Ishikawa (cell line): ENCODE measurements at regions not wholly inside any gene's neighbourhood (a gene's known extent, or its start where the extent isn't known, plus 50 kb on each side); places are given as distances from the start of the nearest gene placed in this dataset.

Experiments
- CEBPB ChIP-seq: IDR thresholded peaks from 2 replicates; pipeline ENCODE4 v1.6.1; 2012
- CREB1 ChIP-seq: IDR thresholded peaks from 2 replicates; pipeline ENCODE4 v1.6.1; 2012; ENCODE audit warnings: low read depth
- EGR1 ChIP-seq: IDR thresholded peaks from 2 replicates; pipeline ENCODE4 v1.6.1; 2012
- EP300 ChIP-seq: IDR thresholded peaks from 2 replicates; pipeline ENCODE4 v1.6.1; 2012; ENCODE audit warnings: borderline replicate concordance
- FOXM1 ChIP-seq: IDR thresholded peaks from 2 replicates; pipeline ENCODE4 v1.6.1; 2012; ENCODE audit warnings: low read depth, borderline replicate concordance
- NFIC ChIP-seq: IDR thresholded peaks from 2 replicates; pipeline ENCODE4 v1.6.1; 2012
- RAD21 ChIP-seq: IDR thresholded peaks from 2 replicates; pipeline ENCODE4 v1.6.1; 2012; ENCODE audit warnings: low read depth
- TAF1 ChIP-seq: IDR thresholded peaks from 2 replicates; pipeline ENCODE4 v1.6.1; 2012; ENCODE audit warnings: low read depth, mild to moderate bottlenecking
- TCF12 ChIP-seq: IDR thresholded peaks from 2 replicates; pipeline ENCODE4 v1.6.1; 2012; ENCODE audit warnings: low read depth
- TEAD4 ChIP-seq: IDR thresholded peaks from 2 replicates; pipeline ENCODE4 v1.6.1; 2012
- YY1 ChIP-seq: IDR thresholded peaks from 2 replicates; pipeline ENCODE4 v1.6.1; 2012; ENCODE audit warnings: low read depth
- ZBTB7A ChIP-seq: IDR thresholded peaks from 2 replicates; pipeline ENCODE4 v1.6.1; 2012; ENCODE audit warnings: low read depth
- TF ChIP-seq, protein P1 (sequence below): IDR thresholded peaks from 2 replicates; pipeline ENCODE4 v1.6.1; 2012
- TF ChIP-seq, protein P2 (sequence below): IDR thresholded peaks from 2 replicates; pipeline ENCODE4 v1.6.1; 2012; ENCODE audit warnings: low read depth, mild to moderate bottlenecking
- TF ChIP-seq, protein P3 (sequence below): IDR thresholded peaks from 2 replicates; pipeline ENCODE4 v1.6.1; 2012

DNA sequence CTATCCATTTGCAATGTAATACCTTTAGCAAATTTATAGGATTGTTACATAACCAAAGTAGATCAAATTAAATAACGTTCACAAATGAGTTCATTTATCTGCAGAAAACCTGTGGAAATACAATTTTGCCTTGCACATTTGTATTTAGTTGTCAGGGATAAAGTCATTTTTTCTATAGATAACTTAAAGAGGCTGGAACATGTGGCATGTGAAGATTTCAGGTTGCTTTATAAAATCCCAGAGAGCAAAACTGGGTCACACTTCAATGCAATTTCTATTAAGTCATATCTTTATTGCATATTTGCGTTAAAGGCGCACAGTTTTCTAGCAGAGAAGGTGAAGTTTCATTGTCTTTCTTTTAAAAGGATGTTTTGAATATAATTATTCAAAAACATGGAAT, 342.4 kb downstream of the USP25 start:
- no peak for TF ChIP-seq TAF1
- TF ChIP-seq EP300: no peak
- TF ChIP-seq FOXM1: no peak
- TF ChIP-seq, protein P1, sequence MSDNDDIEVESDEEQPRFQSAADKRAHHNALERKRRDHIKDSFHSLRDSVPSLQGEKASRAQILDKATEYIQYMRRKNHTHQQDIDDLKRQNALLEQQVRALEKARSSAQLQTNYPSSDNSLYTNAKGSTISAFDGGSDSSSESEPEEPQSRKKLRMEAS: no peak
- no peak for TF ChIP-seq CEBPB
- TF ChIP-seq CREB1: no peak
- TF ChIP-seq, protein P2, sequence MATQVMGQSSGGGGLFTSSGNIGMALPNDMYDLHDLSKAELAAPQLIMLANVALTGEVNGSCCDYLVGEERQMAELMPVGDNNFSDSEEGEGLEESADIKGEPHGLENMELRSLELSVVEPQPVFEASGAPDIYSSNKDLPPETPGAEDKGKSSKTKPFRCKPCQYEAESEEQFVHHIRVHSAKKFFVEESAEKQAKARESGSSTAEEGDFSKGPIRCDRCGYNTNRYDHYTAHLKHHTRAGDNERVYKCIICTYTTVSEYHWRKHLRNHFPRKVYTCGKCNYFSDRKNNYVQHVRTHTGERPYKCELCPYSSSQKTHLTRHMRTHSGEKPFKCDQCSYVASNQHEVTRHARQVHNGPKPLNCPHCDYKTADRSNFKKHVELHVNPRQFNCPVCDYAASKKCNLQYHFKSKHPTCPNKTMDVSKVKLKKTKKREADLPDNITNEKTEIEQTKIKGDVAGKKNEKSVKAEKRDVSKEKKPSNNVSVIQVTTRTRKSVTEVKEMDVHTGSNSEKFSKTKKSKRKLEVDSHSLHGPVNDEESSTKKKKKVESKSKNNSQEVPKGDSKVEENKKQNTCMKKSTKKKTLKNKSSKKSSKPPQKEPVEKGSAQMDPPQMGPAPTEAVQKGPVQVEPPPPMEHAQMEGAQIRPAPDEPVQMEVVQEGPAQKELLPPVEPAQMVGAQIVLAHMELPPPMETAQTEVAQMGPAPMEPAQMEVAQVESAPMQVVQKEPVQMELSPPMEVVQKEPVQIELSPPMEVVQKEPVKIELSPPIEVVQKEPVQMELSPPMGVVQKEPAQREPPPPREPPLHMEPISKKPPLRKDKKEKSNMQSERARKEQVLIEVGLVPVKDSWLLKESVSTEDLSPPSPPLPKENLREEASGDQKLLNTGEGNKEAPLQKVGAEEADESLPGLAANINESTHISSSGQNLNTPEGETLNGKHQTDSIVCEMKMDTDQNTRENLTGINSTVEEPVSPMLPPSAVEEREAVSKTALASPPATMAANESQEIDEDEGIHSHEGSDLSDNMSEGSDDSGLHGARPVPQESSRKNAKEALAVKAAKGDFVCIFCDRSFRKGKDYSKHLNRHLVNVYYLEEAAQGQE: no peak
- TF ChIP-seq NFIC: no peak
- TF ChIP-seq TEAD4: no peak
- no peak for TF ChIP-seq RAD21
- no peak for TF ChIP-seq ZBTB7A
- TF ChIP-seq TCF12: no peak
- TF ChIP-seq, protein P3, sequence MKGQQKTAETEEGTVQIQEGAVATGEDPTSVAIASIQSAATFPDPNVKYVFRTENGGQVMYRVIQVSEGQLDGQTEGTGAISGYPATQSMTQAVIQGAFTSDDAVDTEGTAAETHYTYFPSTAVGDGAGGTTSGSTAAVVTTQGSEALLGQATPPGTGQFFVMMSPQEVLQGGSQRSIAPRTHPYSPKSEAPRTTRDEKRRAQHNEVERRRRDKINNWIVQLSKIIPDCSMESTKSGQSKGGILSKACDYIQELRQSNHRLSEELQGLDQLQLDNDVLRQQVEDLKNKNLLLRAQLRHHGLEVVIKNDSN: no peak
- TF ChIP-seq EGR1: no peak

DNA sequence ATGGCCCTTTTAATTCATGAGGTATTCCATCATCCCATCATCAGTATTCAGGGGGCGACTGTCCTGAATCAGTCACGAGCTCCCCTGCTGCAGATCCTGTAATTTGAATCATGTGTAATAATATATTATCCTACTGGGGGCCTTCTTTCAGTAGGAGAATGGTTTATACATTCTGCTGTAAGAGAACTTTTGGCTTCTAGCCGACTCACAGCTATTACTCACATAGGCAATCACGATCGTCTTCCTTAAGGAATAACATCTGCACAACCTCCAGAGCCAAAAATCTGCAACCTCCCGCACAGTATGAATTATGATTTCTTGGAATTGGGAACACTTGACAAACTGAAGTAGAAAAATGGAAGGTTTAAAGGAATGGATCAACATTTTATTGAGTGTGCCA, 343.0 kb downstream of the USP25 start:
- TF ChIP-seq CEBPB (no peak), TAF1 (no peak), NFIC (no peak), EP300 (no peak), RAD21 (no peak)
- TF ChIP-seq, protein P2: no peak

DNA sequence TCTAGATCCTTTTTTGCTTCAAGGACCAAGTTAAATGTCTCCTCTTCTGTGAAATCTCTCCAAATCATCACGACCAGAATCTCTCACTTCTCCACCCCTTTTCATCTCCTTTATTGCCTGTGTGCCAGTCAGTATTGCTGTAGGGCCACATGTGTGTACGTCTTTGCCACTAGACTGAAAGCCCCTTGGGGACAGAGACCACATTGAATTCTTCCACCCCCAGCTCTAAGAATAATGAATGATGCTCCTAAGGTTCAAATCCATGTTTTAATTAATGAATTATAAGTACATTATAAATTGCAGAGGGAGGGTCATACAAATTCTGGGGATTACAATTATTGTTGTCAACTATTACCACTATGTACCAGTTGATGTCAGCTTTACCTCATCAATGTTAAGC, 343.8 kb downstream of the USP25 start:
- TF ChIP-seq EP300 (no peak), TCF12 (no peak), FOXM1 (no peak), CEBPB (no peak), RAD21 (0 out of 2 replicates have a peak, but pooled peaks have one; percentile 9), NFIC (no peak), TEAD4 (no peak)
- TF ChIP-seq, protein P3: no peak

DNA sequence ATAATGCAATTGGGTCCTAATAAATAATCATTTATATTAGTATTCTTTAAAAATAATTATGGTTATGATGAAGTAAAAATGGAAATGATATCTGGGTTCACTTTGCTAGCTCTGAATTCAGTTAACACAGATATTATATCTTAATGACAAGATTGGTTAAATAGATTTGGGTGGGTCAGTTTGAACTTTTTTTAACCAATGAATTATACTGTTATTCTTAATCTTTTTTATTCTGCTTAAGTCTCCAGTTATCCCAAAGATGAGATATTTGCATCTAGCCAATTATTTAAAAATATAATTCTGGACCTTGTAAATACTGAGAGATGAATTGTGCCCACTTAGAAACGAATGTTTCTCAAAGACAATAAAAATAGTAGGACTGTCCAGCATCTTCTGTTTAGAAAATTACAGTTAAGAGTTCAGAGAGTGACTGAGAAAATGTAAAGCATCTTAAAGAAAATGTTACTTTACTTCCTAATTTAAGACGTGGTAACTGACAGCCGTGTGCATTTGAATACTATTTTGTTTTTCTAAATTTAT, 345.2 kb downstream of the USP25 start:
- TF ChIP-seq EP300 (no peak), EGR1 (no peak), TAF1 (no peak)

DNA sequence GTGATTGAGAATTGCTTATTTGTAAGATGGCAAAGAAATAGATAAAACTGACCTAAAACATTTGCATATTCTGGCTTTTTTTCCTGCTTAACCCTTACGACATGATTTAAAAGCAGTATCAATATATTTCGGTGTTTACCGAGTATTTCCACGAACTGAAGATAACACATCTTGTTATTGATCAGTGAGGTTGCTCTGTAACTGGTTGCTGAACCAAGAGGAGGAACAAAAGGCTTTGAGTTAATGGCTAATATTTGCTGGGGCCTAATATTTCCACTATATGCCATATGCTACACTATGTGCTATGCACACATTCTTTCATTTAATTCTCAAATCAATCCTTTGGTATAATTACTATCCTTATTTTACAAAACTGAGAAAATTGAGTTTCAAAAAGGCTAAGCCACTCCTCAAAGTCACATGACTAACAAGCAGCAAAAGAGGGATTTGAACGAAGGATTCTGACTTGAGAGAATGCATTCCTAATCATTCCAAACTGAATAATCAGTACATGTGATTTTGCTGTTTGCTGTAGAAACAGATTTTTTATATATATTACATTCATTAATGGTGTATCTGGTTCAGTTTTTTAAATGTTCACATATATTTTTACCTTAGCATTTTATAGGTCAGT, 346.0 kb downstream of the USP25 start:
- TF ChIP-seq NFIC (no peak), EGR1 (no peak), EP300 (no peak), CREB1 (no peak), FOXM1 (no peak), TCF12 (no peak), ZBTB7A (no peak), YY1 (no peak), TAF1 (no peak), RAD21 (no peak), TEAD4 (no peak)
- TF ChIP-seq, protein P3: no peak
- TF ChIP-seq, protein P2: no peak
- TF ChIP-seq, protein P1: no peak
